ENCODE measurements at regions not wholly inside any gene's neighbourhood (a gene's known extent, or its start where the extent isn't known, plus 50 kb on each side); places are given as distances from the start of the nearest gene placed in this dataset.

DNA sequence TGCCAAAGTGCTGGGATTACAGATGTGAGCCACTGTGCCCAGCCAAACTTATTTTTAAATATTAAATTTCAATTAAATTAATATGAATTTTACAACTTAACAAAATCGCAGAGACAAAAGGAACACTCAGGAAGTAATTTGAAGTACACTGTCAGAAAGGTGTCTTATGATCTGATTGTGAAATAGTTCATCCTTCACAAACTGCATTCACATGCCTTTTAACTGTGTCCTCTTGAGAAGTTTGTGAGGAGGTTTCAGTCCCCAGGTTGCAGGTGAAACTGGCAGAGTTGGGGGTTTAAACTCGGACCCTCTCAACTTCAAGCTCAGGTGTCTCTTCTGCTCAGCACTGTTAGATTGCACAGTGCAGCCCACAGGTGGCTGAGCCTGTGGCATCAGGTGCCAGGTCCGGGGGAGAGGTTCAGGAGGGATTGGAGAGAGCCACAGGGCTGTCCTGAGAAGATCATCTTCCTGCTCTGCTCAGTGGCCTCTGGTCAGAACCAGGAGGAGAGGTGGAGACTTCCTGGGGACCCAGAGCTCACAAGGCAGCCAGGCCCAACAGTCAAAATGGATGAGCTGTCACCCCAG, 152.3 kb upstream of the RAB4A start:
- DNase-seq (ENCODE audit: low spot score) (no peak), ATAC-seq (no peak), FAIRE-seq (no peak)
- no peaks in the 10 kb centered on the region for H3K27me3 ChIP-seq (ENCODE audit: control insufficient read depth in 1 of 2, insufficient read depth in 2 of 2, low read length in 2 of 2)
- H2AFZ ChIP-seq (ENCODE audit: low read length): no peak overlapping the region
- POLR2A ChIA-PET: no interaction called here
- no peak overlapping the region for H3K27ac ChIP-seq (ENCODE audit: extremely low read length, insufficient read depth, low read length)
- in situ Hi-C loops (cut with HindIII; ENCODE audit: extremely low pct_ligation_motif_present, low pct_unique_long_range_greater_than_20kb) (no loop called here), intact Hi-C loops (cut with micrococcal nuclease; ENCODE audit: unreplicated experiment) (no loop called here)
- no peaks in the 10 kb centered on the region for H3K79me2 ChIP-seq (ENCODE audit: insufficient read depth, low read length)
- no peaks in the 10 kb centered on the region for H3K36me3 ChIP-seq (replicated peaks in 1 of 2; ENCODE audit: control insufficient read depth in 1 of 2, insufficient read depth in 2 of 2, low read length in 2 of 2)
- H3K4me2 ChIP-seq (ENCODE audit: low read depth, low read length): no peak overlapping the region
- CTCF ChIA-PET (ENCODE audit: low intra/inter-chr PET ratio, low total read pairs): no interaction called here
- H3K9ac ChIP-seq (ENCODE audit: insufficient read depth, low read depth, low read length): no peak overlapping the region
- WGBS (ENCODE audit: low lambda C conversion rate): 80% methylated on average over 2 of the region's 3 CpGs
- H3K4me3 ChIP-seq (replicated peaks in 1 of 3; ENCODE audit: insufficient read depth in 1 of 3, low read depth in 2 of 3, low read length in 3 of 3): no peak overlapping the region
- no TSS peak for BruUV-seq (replicated peaks)
- no peaks in the 10 kb centered on the region for H4K20me1 ChIP-seq (ENCODE audit: insufficient read depth, low read length)
- peaks cover 42% of the 10 kb centered on the region for H3K4me1 ChIP-seq (ENCODE audit: insufficient read depth, low read length)
- no peak for TF ChIP-seq RFX5 (IDR thresholded peaks at IDR 0.05; ENCODE audit: low read depth, low read length)
- TF ChIP-seq, protein P1, sequence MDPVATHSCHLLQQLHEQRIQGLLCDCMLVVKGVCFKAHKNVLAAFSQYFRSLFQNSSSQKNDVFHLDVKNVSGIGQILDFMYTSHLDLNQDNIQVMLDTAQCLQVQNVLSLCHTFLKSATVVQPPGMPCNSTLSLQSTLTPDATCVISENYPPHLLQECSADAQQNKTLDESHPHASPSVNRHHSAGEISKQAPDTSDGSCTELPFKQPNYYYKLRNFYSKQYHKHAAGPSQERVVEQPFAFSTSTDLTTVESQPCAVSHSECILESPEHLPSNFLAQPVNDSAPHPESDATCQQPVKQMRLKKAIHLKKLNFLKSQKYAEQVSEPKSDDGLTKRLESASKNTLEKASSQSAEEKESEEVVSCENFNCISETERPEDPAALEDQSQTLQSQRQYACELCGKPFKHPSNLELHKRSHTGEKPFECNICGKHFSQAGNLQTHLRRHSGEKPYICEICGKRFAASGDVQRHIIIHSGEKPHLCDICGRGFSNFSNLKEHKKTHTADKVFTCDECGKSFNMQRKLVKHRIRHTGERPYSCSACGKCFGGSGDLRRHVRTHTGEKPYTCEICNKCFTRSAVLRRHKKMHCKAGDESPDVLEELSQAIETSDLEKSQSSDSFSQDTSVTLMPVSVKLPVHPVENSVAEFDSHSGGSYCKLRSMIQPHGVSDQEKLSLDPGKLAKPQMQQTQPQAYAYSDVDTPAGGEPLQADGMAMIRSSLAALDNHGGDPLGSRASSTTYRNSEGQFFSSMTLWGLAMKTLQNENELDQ (CRISPR knock-in tag; IDR thresholded peaks at IDR 0.05; ENCODE audit: borderline replicate concordance): no peak
- TF ChIP-seq TBX2 (CRISPR knock-in tag; IDR thresholded peaks at IDR 0.05; ENCODE audit: borderline replicate concordance): no peak
- no peak for TF ChIP-seq ARID2 (CRISPR knock-in tag; IDR thresholded peaks at IDR 0.05; ENCODE audit: borderline replicate concordance)
- TF ChIP-seq KAT2B (IDR thresholded peaks at IDR 0.05; ENCODE audit: borderline replicate concordance, low read depth, low read length): no peak
- no peak for TF ChIP-seq ZNF230 (CRISPR knock-in tag; IDR thresholded peaks at IDR 0.05)
- no peak for TF ChIP-seq YEATS2 (CRISPR knock-in tag; IDR thresholded peaks at IDR 0.05; ENCODE audit: borderline replicate concordance)
- no peak for TF ChIP-seq ZFX (CRISPR knock-in tag; IDR thresholded peaks at IDR 0.05; ENCODE audit: low read depth)
- TF ChIP-seq, protein P2, sequence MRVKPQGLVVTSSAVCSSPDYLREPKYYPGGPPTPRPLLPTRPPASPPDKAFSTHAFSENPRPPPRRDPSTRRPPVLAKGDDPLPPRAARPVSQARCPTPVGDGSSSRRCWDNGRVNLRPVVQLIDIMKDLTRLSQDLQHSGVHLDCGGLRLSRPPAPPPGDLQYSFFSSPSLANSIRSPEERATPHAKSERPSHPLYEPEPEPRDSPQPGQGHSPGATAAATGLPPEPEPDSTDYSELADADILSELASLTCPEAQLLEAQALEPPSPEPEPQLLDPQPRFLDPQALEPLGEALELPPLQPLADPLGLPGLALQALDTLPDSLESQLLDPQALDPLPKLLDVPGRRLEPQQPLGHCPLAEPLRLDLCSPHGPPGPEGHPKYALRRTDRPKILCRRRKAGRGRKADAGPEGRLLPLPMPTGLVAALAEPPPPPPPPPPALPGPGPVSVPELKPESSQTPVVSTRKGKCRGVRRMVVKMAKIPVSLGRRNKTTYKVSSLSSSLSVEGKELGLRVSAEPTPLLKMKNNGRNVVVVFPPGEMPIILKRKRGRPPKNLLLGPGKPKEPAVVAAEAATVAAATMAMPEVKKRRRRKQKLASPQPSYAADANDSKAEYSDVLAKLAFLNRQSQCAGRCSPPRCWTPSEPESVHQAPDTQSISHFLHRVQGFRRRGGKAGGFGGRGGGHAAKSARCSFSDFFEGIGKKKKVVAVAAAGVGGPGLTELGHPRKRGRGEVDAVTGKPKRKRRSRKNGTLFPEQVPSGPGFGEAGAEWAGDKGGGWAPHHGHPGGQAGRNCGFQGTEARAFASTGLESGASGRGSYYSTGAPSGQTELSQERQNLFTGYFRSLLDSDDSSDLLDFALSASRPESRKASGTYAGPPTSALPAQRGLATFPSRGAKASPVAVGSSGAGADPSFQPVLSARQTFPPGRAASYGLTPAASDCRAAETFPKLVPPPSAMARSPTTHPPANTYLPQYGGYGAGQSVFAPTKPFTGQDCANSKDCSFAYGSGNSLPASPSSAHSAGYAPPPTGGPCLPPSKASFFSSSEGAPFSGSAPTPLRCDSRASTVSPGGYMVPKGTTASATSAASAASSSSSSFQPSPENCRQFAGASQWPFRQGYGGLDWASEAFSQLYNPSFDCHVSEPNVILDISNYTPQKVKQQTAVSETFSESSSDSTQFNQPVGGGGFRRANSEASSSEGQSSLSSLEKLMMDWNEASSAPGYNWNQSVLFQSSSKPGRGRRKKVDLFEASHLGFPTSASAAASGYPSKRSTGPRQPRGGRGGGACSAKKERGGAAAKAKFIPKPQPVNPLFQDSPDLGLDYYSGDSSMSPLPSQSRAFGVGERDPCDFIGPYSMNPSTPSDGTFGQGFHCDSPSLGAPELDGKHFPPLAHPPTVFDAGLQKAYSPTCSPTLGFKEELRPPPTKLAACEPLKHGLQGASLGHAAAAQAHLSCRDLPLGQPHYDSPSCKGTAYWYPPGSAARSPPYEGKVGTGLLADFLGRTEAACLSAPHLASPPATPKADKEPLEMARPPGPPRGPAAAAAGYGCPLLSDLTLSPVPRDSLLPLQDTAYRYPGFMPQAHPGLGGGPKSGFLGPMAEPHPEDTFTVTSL (CRISPR knock-in tag; IDR thresholded peaks at IDR 0.05; ENCODE audit: borderline replicate concordance): no peak
- TF ChIP-seq FOXO1 (CRISPR knock-in tag; IDR thresholded peaks at IDR 0.05): no peak
- no peak for TF ChIP-seq BORCS8-MEF2B (CRISPR knock-in tag; IDR thresholded peaks at IDR 0.05)
- no peak for TF ChIP-seq CEBPZ (IDR thresholded peaks at IDR 0.05; ENCODE audit: low read length)
- TF ChIP-seq MBNL3 (CRISPR knock-in tag; conservative IDR thresholded peaks at IDR 0.05): no peak
- no peaks in the 10 kb centered on the region for H3K9me3 ChIP-seq (ENCODE audit: low read length)

Measured in HepG2 (cell line).